Neural cell (in vitro differentiated cells): ENCODE measurements at regions not wholly inside any gene's neighbourhood (a gene's known extent, or its start where the extent isn't known, plus 50 kb on each side); places are given as distances from the start of the nearest gene placed in this dataset.

Experiments used
- H2AFZ ChIP-seq: fragments of 200-600, 300-800 bp; sonication (generic), shearing (Covaris generic); 2 replicates; pipeline ENCODE4 v1.6.0; 2014; ENCODE audit warnings: low read depth, mild to moderate bottlenecking, antibody characterized with exemption, low read length, moderate library complexity
- H3F3A ChIP-seq: fragments of 200-600 bp; shearing (Covaris generic); 2 replicates; pipeline ENCODE4 v1.6.1; 2016; ENCODE audit warnings: mild to moderate bottlenecking, moderate library complexity, mixed read lengths, antibody characterized with exemption, low read length; ENCODE audit not compliant: insufficient read depth, poor library complexity, severe bottlenecking
- H3K27ac ChIP-seq: fragments of 200-600, 300-800 bp; sonication (generic), shearing (Covaris generic); 2 replicates; pipeline ENCODE4 v1.5.1; 2014; ENCODE audit warnings: mild to moderate bottlenecking, low read length, moderate library complexity
- H3K27me3 ChIP-seq: fragments of 300-800, 200-600 bp; sonication (generic), shearing (Covaris generic); 2 replicates; pipeline ENCODE4 v1.6.0; 2014; ENCODE audit warnings: mild to moderate bottlenecking, low read depth, low read length, moderate library complexity; ENCODE audit not compliant: insufficient read depth
- H3K36me3 ChIP-seq: fragments of 300-800, 200-600 bp; sonication (generic), shearing (Covaris generic); 2 replicates; pipeline ENCODE4 v1.5.1; 2014; ENCODE audit warnings: mild to moderate bottlenecking, antibody characterized with exemption, low read length, moderate library complexity; ENCODE audit not compliant: insufficient read depth
- H3K4me2 ChIP-seq: fragments of 300-800, 200-600 bp; sonication (generic), shearing (Covaris generic); 2 replicates; pipeline ENCODE4 v1.6.0; 2014; ENCODE audit warnings: mild to moderate bottlenecking, low read length
- H3K4me3 ChIP-seq: fragments of 300-800, 200-600 bp; sonication (generic), shearing (Covaris generic); 2 replicates; pipeline ENCODE4 v1.5.1; 2014; ENCODE audit warnings: mild to moderate bottlenecking, low read length, moderate library complexity
- H3K79me2 ChIP-seq: fragments of 200-600 bp; shearing (Covaris generic); replicated peaks from 2 replicates; pipeline ENCODE4 v1.6.0; 2014; ENCODE audit warnings: mild to moderate bottlenecking, low read length, moderate library complexity; ENCODE audit not compliant: insufficient read depth
- H3K9ac ChIP-seq: fragments of 300-800, 200-600 bp; sonication (generic), shearing (Covaris generic); 2 replicates; pipeline ENCODE4 v1.6.1; 2016; ENCODE audit warnings: mild to moderate bottlenecking, low read length, mixed read lengths
- H3K9me2 ChIP-seq: fragments of 200-600 bp; shearing (Covaris generic); 2 replicates; pipeline ENCODE4 v1.6.1; 2016; ENCODE audit warnings: mild to moderate bottlenecking, low read length, mixed read lengths; ENCODE audit not compliant: insufficient read depth
- H3K9me3 ChIP-seq: fragments of 200-600, 300-800 bp; sonication (generic), shearing (Covaris generic); 2 replicates; pipeline ENCODE4 v1.6.1; 2016; ENCODE audit warnings: mild to moderate bottlenecking, mixed run types, low read length, moderate library complexity, mixed read lengths
- H4K20me1 ChIP-seq: fragments of 200-600 bp; shearing (Covaris generic); 2 replicates; pipeline ENCODE4 v1.6.1; 2016; ENCODE audit warnings: mild to moderate bottlenecking, mixed run types; ENCODE audit not compliant: insufficient read depth
- CTCF ChIP-seq: fragments of 450-650 bp; IDR thresholded peaks from 2 replicates; pipeline ENCODE4 v1.5.1; 2014; ENCODE audit warnings: antibody characterized with exemption, mild to moderate bottlenecking, moderate library complexity; ENCODE audit not compliant: poor library complexity, severe bottlenecking
- EP300 ChIP-seq: fragments of 450-650 bp; conservative IDR thresholded peaks from 2 replicates; pipeline ENCODE4 v1.6.1; 2014; ENCODE audit warnings: antibody characterized with exemption, mild to moderate bottlenecking, moderate library complexity; ENCODE audit not compliant: poor library complexity, severe bottlenecking
- EZH2 ChIP-seq: fragments of 200-600, 300-800 bp; shearing (Covaris generic), sonication (generic); IDR thresholded peaks from 2 replicates; pipeline ENCODE4 v1.6.1; 2014; ENCODE audit warnings: antibody characterized with exemption, low read length, borderline replicate concordance, mild to moderate bottlenecking; ENCODE audit not compliant: insufficient read depth, poor library complexity, severe bottlenecking
- MXI1 ChIP-seq: fragments of 450-650 bp; conservative IDR thresholded peaks from 2 replicates; pipeline ENCODE4 v1.6.1; 2014; ENCODE audit warnings: antibody characterized with exemption, mild to moderate bottlenecking; ENCODE audit not compliant: poor library complexity, severe bottlenecking
- POLR2AphosphoS5 ChIP-seq: IDR thresholded peaks from 2 replicates; pipeline ENCODE4 v1.6.1; 2012
- RAD21 ChIP-seq: fragments of 450-650 bp; conservative IDR thresholded peaks from 2 replicates; pipeline ENCODE4 v1.6.1; 2014; ENCODE audit warnings: antibody characterized with exemption, mild to moderate bottlenecking, moderate library complexity
- REST ChIP-seq: IDR thresholded peaks from 2 replicates; pipeline ENCODE4 v1.6.1; 2012; ENCODE audit warnings: borderline replicate concordance
- SMC3 ChIP-seq: fragments of 450-650 bp; conservative IDR thresholded peaks from 2 replicates; pipeline ENCODE4 v1.6.1; 2014; ENCODE audit warnings: antibody characterized with exemption, mild to moderate bottlenecking, moderate library complexity; ENCODE audit not compliant: poor library complexity
- TAF1 ChIP-seq: IDR thresholded peaks from 2 replicates; pipeline ENCODE4 v1.6.1; 2012; ENCODE audit warnings: low read depth

- H4K20me1 ChIP-seq: no peaks in the 10 kb centered on the region
- no peak overlapping the region for H3K27ac ChIP-seq
- no peak overlapping the region for H3K4me2 ChIP-seq
- H3K4me3 ChIP-seq: no peak overlapping the region
- H3K9me2 ChIP-seq: no peaks in the 10 kb centered on the region
- H3K9me3 ChIP-seq: no peaks in the 10 kb centered on the region
- H3K9ac ChIP-seq: no peak overlapping the region
- H3K36me3 ChIP-seq: no peaks in the 10 kb centered on the region
- TF ChIP-seq MXI1: no peak
- no peak for TF ChIP-seq POLR2AphosphoS5
- TF ChIP-seq REST: no peak
- no peak for TF ChIP-seq TAF1
- TF ChIP-seq SMC3: no peak
- no peak for TF ChIP-seq EZH2
- TF ChIP-seq EP300: no peak
- no peak for TF ChIP-seq CTCF
- no peaks in the 10 kb centered on the region for H3K79me2 ChIP-seq
- H3K27me3 ChIP-seq: no peaks in the 10 kb centered on the region
- H3F3A ChIP-seq: no peaks in the 10 kb centered on the region
- H2AFZ ChIP-seq: no peak overlapping the region
Observed at GRCh38 chr3:17983106-17983505, 240.7 kb upstream of the TBC1D5 start.

- TF ChIP-seq EZH2 (no peak), CTCF (no peak), POLR2AphosphoS5 (no peak), SMC3 (no peak), TAF1 (no peak), MXI1 (no peak), EP300 (no peak), RAD21 (no peak), REST (no peak)
- H3K4me3 ChIP-seq: no peak overlapping the region
- no peaks in the 10 kb centered on the region for H3K36me3 ChIP-seq
- H3K4me2 ChIP-seq: no peak overlapping the region
- H3K9ac ChIP-seq: no peak overlapping the region
- H3K27me3 ChIP-seq: no peaks in the 10 kb centered on the region
- H3F3A ChIP-seq: no peaks in the 10 kb centered on the region
- no peaks in the 10 kb centered on the region for H3K79me2 ChIP-seq
- H3K9me3 ChIP-seq: no peaks in the 10 kb centered on the region
- H3K9me2 ChIP-seq: no peaks in the 10 kb centered on the region
- no peak overlapping the region for H2AFZ ChIP-seq
- H4K20me1 ChIP-seq: no peaks in the 10 kb centered on the region
- no peak overlapping the region for H3K27ac ChIP-seq
Observed at GRCh38 chr3:17982211-17982880, 239.9 kb upstream of the TBC1D5 start.
